ENCODE measurements at regions not wholly inside any gene's neighbourhood (a gene's known extent, or its start where the extent isn't known, plus 50 kb on each side); places are given as distances from the start of the nearest gene placed in this dataset.

- TF ChIP-seq CTCF (IDR thresholded peaks at IDR 0.05) (no peak), POLR2A (IDR thresholded peaks at IDR 0.05) (no peak)
Observed at GRCh38 chr5:52148679-52149078, 639.0 kb upstream of the ITGA1 start.
